ENCODE measurements at regions not wholly inside any gene's neighbourhood (a gene's known extent, or its start where the extent isn't known, plus 50 kb on each side); places are given as distances from the start of the nearest gene placed in this dataset.
"Not testable (repeated sequence)": the region's sequence is repeated elsewhere in the genome, so short reads cannot be mapped to it uniquely, and the experiment has no call there.

DNA sequence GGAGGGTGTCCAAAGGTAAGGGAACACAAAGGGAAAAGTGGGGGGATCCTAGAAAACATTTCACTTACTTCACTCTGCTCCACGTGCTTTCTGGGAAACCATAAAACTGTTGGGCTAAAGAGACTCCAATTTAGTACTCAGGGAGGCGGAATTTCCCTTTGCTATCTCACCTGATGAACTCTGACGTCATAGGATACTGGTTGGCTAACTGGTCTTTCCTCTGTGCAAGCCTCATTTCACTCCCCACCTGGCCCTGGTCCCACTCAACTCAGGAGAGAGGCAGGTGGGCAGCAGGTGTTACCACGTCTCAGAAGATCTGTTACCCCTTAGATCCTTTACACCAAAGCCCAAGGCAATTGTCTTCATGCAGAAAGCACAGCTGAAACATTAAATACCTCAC lies 51.8 kb upstream of the PMAIP1 start:
- no peak overlapping the region for H2BK120ac ChIP-seq (ENCODE audit: low read depth, low read length)
- H3K23ac ChIP-seq (ENCODE audit: low read depth, low read length, poor library complexity) = no peak overlapping the region
- no peak overlapping the region for H2AFZ ChIP-seq (ENCODE audit: low read length)
- H3K14ac ChIP-seq (ENCODE audit: low read length) = no peak overlapping the region
- no peak overlapping the region for H3K4ac ChIP-seq (ENCODE audit: low read length)
- no peaks in the 10 kb centered on the region for H3K79me1 ChIP-seq (ENCODE audit: low read depth, low read length)
- no peaks in the 10 kb centered on the region for H3K4me1 ChIP-seq (ENCODE audit: control insufficient read depth in 2 of 2, insufficient read depth in 1 of 2, low read depth in 1 of 2, low read length in 2 of 2)
- H2BK5ac ChIP-seq (ENCODE audit: low read length) = no peak overlapping the region
- no peak overlapping the region for H4K91ac ChIP-seq (ENCODE audit: low read depth, low read length, poor library complexity)
- H3K9ac ChIP-seq (ENCODE audit: low read depth, low read length, poor library complexity) = no peak overlapping the region
- H3K9me3 ChIP-seq (replicated peaks in 1 of 2; ENCODE audit: control insufficient read depth in 2 of 2, insufficient read depth in 1 of 2, low read depth in 1 of 2, low read length in 2 of 2) = no peaks in the 10 kb centered on the region
- no peak overlapping the region for H2AK5ac ChIP-seq (ENCODE audit: low read depth, low read length)
- H3K4me3 ChIP-seq (ENCODE audit: low read length in 2 of 2) = no peak overlapping the region
- H3K27me3 ChIP-seq (ENCODE audit: control insufficient read depth in 3 of 3, insufficient read depth in 3 of 3, low read depth in 1 of 3, low read length in 3 of 3) = no peaks in the 10 kb centered on the region
- no peak overlapping the region for H3K27ac ChIP-seq (replicated peaks; ENCODE audit: low read length)
- no peak for DNase-seq (ENCODE audit: low spot score)
- H3K4me2 ChIP-seq (ENCODE audit: insufficient read depth, low read length, poor library complexity, severe bottlenecking) = no peak overlapping the region
- WGBS, 2 donors (ENCODE audit: extremely low coverage in 2 of 2, insufficient read length in 2 of 2, insufficient replicate concordance in 1 of 2) = no CpG with 5 or more reads among the region's 4 CpGs
- H3K18ac ChIP-seq (ENCODE audit: low read length) = no peak overlapping the region
- no peak overlapping the region for H2BK12ac ChIP-seq (ENCODE audit: low read length)
- no peak overlapping the region for H4K8ac ChIP-seq (ENCODE audit: low read depth, low read length)
- no peak overlapping the region for H2BK15ac ChIP-seq (ENCODE audit: low read length)
- H3K36me3 ChIP-seq (replicated peaks in 1 of 2; ENCODE audit: control insufficient read depth in 2 of 2, insufficient read depth in 2 of 2, low read length in 2 of 2) = no peaks in the 10 kb centered on the region

DNA sequence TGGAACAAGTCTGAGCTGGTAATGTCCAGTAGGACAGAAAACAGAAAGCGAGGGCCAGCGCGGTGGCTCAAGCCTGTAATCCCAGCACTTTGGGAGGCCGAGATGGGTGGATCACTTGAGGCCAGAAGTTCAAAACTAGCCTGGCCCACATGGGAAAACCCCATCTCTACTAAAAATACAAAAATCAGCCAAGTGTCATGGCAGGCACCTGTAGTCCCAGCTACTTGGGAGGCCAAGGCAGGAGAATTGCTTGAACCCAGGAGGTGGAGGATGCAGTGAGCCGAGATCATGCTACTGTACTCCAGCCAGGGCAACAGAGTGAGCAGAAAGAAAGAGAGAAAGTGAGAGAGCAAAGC lies 52.3 kb upstream of the PMAIP1 start:
- not testable (repeated sequence) for H3K4me2 ChIP-seq (ENCODE audit: insufficient read depth, low read length, poor library complexity, severe bottlenecking); H3K9me3 ChIP-seq (replicated peaks in 1 of 2; ENCODE audit: control insufficient read depth in 2 of 2, insufficient read depth in 1 of 2, low read depth in 1 of 2, low read length in 2 of 2); H3K36me3 ChIP-seq (replicated peaks in 1 of 2; ENCODE audit: control insufficient read depth in 2 of 2, insufficient read depth in 2 of 2, low read length in 2 of 2); H3K18ac ChIP-seq (ENCODE audit: low read length); H3K9ac ChIP-seq (ENCODE audit: low read depth, low read length, poor library complexity); H4K91ac ChIP-seq (ENCODE audit: low read depth, low read length, poor library complexity); H3K14ac ChIP-seq (ENCODE audit: low read length); H3K4ac ChIP-seq (ENCODE audit: low read length); H2AFZ ChIP-seq (ENCODE audit: low read length); H2BK120ac ChIP-seq (ENCODE audit: low read depth, low read length); H4K8ac ChIP-seq (ENCODE audit: low read depth, low read length); H3K23ac ChIP-seq (ENCODE audit: low read depth, low read length, poor library complexity); H3K27me3 ChIP-seq (ENCODE audit: control insufficient read depth in 3 of 3, insufficient read depth in 3 of 3, low read depth in 1 of 3, low read length in 3 of 3); H3K79me1 ChIP-seq (ENCODE audit: low read depth, low read length); DNase-seq (ENCODE audit: low spot score); H2BK5ac ChIP-seq (ENCODE audit: low read length); H2AK5ac ChIP-seq (ENCODE audit: low read depth, low read length); H3K4me1 ChIP-seq (ENCODE audit: control insufficient read depth in 2 of 2, insufficient read depth in 1 of 2, low read depth in 1 of 2, low read length in 2 of 2); H3K27ac ChIP-seq (replicated peaks; ENCODE audit: low read length); H2BK15ac ChIP-seq (ENCODE audit: low read length); H3K4me3 ChIP-seq (ENCODE audit: low read length in 2 of 2); H2BK12ac ChIP-seq (ENCODE audit: low read length)
- WGBS, 2 donors (ENCODE audit: extremely low coverage in 2 of 2, insufficient read length in 2 of 2, insufficient replicate concordance in 1 of 2) = no CpG with 5 or more reads among the region's 5 CpGs

DNA sequence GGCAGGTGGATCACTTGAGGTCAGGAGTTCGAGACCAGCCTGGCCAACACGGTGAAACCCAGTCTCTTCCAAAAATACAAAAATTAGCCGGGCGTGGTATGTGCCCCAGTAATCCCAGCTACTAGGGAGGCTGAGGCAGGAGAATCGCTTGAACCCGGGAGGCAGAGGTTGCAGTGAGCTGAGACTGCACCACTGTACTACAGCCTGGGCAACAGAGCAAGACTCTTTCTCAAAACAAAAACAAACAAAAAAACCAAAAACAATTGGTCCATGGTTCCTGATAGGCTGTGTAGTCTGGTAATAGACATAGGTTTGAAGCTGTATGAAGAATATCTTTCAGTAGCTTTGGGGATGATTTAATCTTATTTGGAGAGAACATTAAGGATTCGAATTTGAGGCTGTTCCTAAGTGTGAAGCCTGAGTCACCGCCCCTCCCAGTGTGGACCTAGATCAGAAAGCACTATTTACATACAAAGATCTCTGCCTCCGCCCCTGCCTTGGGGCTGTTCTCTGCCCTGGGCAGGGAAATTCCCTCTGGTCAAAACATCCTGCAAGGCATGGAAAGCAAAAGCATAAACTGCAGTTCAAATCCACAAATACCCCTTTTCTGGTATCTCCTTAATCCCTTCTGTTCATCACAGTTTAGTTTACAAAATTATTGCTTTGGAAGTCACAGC lies 52.8 kb upstream of the PMAIP1 start:
- Histone ChIP-seq H2BK15ac (ENCODE audit: low read length) (no peak overlapping the region), H3K18ac (ENCODE audit: low read length) (no peak overlapping the region), H3K14ac (ENCODE audit: low read length) (no peak overlapping the region), H2BK5ac (ENCODE audit: low read length) (no peak overlapping the region), H2AFZ (ENCODE audit: low read length) (no peak overlapping the region), H3K79me1 (ENCODE audit: low read depth, low read length) (no peaks in the 10 kb centered on the region), H2BK12ac (ENCODE audit: low read length) (no peak overlapping the region), H3K27me3 (ENCODE audit: control insufficient read depth in 3 of 3, insufficient read depth in 3 of 3, low read depth in 1 of 3, low read length in 3 of 3) (no peaks in the 10 kb centered on the region), H3K23ac (ENCODE audit: low read depth, low read length, poor library complexity) (no peak overlapping the region), H4K8ac (ENCODE audit: low read depth, low read length) (no peak overlapping the region), H2AK5ac (ENCODE audit: low read depth, low read length) (no peak overlapping the region), H3K9me3 (replicated peaks in 1 of 2; ENCODE audit: control insufficient read depth in 2 of 2, insufficient read depth in 1 of 2, low read depth in 1 of 2, low read length in 2 of 2) (no peaks in the 10 kb centered on the region), H3K36me3 (replicated peaks in 1 of 2; ENCODE audit: control insufficient read depth in 2 of 2, insufficient read depth in 2 of 2, low read length in 2 of 2) (no peaks in the 10 kb centered on the region), H2BK120ac (ENCODE audit: low read depth, low read length) (no peak overlapping the region), H3K9ac (ENCODE audit: low read depth, low read length, poor library complexity) (no peak overlapping the region), H4K91ac (ENCODE audit: low read depth, low read length, poor library complexity) (no peak overlapping the region), H3K4me3 (ENCODE audit: low read length in 2 of 2) (no peak overlapping the region), H3K4ac (ENCODE audit: low read length) (no peak overlapping the region), H3K27ac (replicated peaks; ENCODE audit: low read length) (no peak overlapping the region), H3K4me1 (ENCODE audit: control insufficient read depth in 2 of 2, insufficient read depth in 1 of 2, low read depth in 1 of 2, low read length in 2 of 2) (no peaks in the 10 kb centered on the region), H3K4me2 (ENCODE audit: insufficient read depth, low read length, poor library complexity, severe bottlenecking) (no peak overlapping the region)
- no peak for DNase-seq (ENCODE audit: low spot score)
- WGBS, 2 donors (ENCODE audit: extremely low coverage in 2 of 2, insufficient read length in 2 of 2, insufficient replicate concordance in 1 of 2) = no CpG with 5 or more reads among the region's 9 CpGs

DNA sequence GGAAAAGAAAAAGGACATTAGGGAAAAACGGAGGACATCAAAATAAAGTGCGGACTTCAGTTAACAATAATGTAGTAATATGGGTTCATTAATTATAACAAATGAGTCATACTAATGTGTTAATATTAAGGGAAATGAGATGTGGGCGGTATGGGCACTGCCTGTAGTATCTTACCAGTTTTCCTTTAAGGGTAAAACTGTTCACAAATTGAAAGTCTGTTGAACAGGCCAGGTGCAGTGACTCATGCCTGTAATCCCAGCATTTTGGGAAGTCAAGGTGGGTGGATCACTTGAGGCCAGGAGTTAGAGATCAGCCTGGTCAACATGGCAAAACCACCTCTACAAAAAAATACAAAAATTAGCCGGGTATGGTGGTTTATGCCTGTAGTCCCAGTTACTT lies 56.8 kb upstream of the PMAIP1 start:
- no peak overlapping the region for H2AK5ac ChIP-seq (ENCODE audit: low read depth, low read length)
- H3K23ac ChIP-seq (ENCODE audit: low read depth, low read length, poor library complexity) = no peak overlapping the region
- no peaks in the 10 kb centered on the region for H3K36me3 ChIP-seq (replicated peaks in 1 of 2; ENCODE audit: control insufficient read depth in 2 of 2, insufficient read depth in 2 of 2, low read length in 2 of 2)
- no peak overlapping the region for H2BK12ac ChIP-seq (ENCODE audit: low read length)
- no peak overlapping the region for H2AFZ ChIP-seq (ENCODE audit: low read length)
- no peak overlapping the region for H3K4me3 ChIP-seq (ENCODE audit: low read length in 2 of 2)
- no peak overlapping the region for H2BK120ac ChIP-seq (ENCODE audit: low read depth, low read length)
- no peaks in the 10 kb centered on the region for H3K9me3 ChIP-seq (replicated peaks in 1 of 2; ENCODE audit: control insufficient read depth in 2 of 2, insufficient read depth in 1 of 2, low read depth in 1 of 2, low read length in 2 of 2)
- H4K8ac ChIP-seq (ENCODE audit: low read depth, low read length) = no peak overlapping the region
- no CpG with 5 or more reads among the region's 4 CpGs for WGBS, 2 donors (ENCODE audit: extremely low coverage in 2 of 2, insufficient read length in 2 of 2, insufficient replicate concordance in 1 of 2)
- H3K27me3 ChIP-seq (ENCODE audit: control insufficient read depth in 3 of 3, insufficient read depth in 3 of 3, low read depth in 1 of 3, low read length in 3 of 3) = no peaks in the 10 kb centered on the region
- no peak overlapping the region for H2BK5ac ChIP-seq (ENCODE audit: low read length)
- DNase-seq (ENCODE audit: low spot score) = no peak
- H4K91ac ChIP-seq (ENCODE audit: low read depth, low read length, poor library complexity) = no peak overlapping the region
- no peak overlapping the region for H3K4ac ChIP-seq (ENCODE audit: low read length)
- H2BK15ac ChIP-seq (ENCODE audit: low read length) = no peak overlapping the region
- H3K4me2 ChIP-seq (ENCODE audit: insufficient read depth, low read length, poor library complexity, severe bottlenecking) = no peak overlapping the region
- no peak overlapping the region for H3K14ac ChIP-seq (ENCODE audit: low read length)
- H3K4me1 ChIP-seq (ENCODE audit: control insufficient read depth in 2 of 2, insufficient read depth in 1 of 2, low read depth in 1 of 2, low read length in 2 of 2) = no peaks in the 10 kb centered on the region
- H3K9ac ChIP-seq (ENCODE audit: low read depth, low read length, poor library complexity) = no peak overlapping the region
- H3K27ac ChIP-seq (replicated peaks; ENCODE audit: low read length) = no peak overlapping the region
- H3K18ac ChIP-seq (ENCODE audit: low read length) = no peak overlapping the region
- no peaks in the 10 kb centered on the region for H3K79me1 ChIP-seq (ENCODE audit: low read depth, low read length)
